ENCODE measurements at regions not wholly inside any gene's neighbourhood (a gene's known extent, or its start where the extent isn't known, plus 50 kb on each side); places are given as distances from the start of the nearest gene placed in this dataset.

GRCh38 chr2:143824791-143825190 lies 695.1 kb downstream of the ZEB2 start:
- TF ChIP-seq CTCF (conservative IDR thresholded peaks at IDR 0.05; ENCODE audit: low read depth, low read length) (no peak), EZH2 (IDR thresholded peaks at IDR 0.05; ENCODE audit: borderline replicate concordance, low read depth, low read length, poor library complexity, severe bottlenecking) (no peak)
